SHP77 treated with DMSO at 0.1 percent for 48 hours (cell line): ENCODE measurements at regions not wholly inside any gene's neighbourhood (a gene's known extent, or its start where the extent isn't known, plus 50 kb on each side); places are given as distances from the start of the nearest gene placed in this dataset.
"Not testable (repeated sequence)": the region's sequence is repeated elsewhere in the genome, so short reads cannot be mapped to it uniquely, and the experiment has no call there.

Experiments
- DNase-seq: peaks from one replicate; lab custom pipeline; 2025; lab: John Stamatoyannopoulos, UW

DNA sequence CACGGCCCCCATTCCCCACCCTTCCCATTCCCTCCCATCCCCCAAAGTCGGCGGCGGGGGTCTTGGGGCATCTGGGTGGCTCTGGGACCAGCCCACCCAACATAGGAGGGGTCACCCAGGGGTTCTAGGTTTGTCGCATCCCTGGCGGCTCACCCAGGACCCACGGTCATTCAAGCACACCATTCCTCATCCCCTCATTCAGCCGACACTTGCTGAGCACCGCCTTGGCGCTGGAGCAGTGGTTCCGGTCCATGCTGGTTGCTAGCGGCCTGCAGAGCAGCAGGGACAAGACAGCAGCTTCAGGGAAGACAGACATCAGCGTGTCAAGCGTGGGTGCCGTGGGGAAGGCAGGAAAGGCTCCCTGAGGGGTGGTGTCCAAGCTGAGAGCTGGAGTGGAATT, 50.5 kb upstream of the OTOS start:
- DNase-seq = no peak

GRCh38 chr2:240192661-240193060, 52.2 kb upstream of the OTOS start:
- DNase-seq = no peak

GRCh38 chr2:240194341-240194762, 53.9 kb upstream of the OTOS start:
- DNase-seq = not testable (repeated sequence)

- DNase-seq = no peak
These were observed 54.9 kb upstream of the OTOS start for GRCh38 chr2:240195316-240195861.

- no peak for DNase-seq
These were observed 56.4 kb upstream of the OTOS start for GRCh38 chr2:240196716-240197461.

- no peak for DNase-seq
These were observed 57.1 kb upstream of the OTOS start for GRCh38 chr2:240197462-240198139.

GRCh38 chr2:240198226-240198625, 57.8 kb upstream of the OTOS start:
- no peak for DNase-seq

DNA sequence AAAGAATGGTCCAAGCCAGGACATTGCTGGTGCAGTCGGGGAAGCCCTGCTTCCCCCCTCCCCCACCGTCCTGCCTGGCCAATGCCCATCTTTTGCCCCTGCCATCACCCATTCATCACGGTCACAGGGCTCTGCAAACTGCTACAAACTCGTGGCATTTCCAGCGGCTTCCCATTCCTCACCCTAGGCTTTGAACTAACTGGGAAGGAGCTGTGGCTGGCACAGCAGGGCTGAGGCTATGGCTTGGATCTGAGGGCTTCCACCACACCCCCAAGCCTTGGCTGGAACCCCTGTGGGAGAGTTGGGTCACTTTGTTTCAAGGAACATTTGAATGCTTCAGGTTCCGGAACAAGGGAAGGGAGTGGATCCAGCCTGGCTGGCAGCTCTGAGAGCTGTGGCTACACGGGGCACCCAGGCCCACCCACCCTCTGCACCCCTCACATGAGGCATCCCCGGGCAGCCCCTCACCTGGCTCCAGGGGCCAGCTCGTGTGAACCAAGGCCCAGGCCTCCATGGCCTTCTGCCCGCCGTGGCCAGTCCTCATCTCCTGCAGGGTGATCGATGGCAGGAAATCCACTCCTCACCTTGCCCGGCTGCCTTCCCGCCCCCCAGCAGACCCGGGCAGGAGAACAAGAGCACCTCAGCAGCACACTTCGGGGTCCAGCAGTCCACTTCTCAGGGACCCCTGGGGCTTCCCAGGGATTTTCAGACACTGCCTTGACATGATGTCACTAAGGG, 58.8 kb upstream of the OTOS start:
- DNase-seq = no peak

- no peak for DNase-seq
These were observed 60.0 kb upstream of the OTOS start for GRCh38 chr2:240200230-240201051.

DNA sequence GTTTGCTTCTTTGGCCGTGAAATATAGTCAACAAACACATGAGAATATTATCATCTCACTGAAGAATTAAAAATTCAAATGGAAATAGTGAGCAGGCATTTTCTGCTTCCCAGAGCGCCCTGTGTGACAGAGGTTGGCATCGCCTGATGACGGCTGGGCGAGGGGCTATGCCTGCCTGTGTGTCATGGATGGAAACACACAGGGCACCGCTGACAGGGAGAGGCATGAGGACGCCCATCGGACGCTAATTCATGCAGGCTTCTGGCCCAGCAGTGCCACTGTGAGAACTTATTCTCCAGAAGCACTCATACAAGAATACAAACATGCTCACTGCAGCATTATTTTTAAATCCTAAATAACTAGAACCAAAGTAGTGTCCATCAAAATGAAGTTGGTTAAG, 61.4 kb upstream of the OTOS start:
- no peak for DNase-seq

- DNase-seq = no peak
These were observed 62.1 kb upstream of the OTOS start for GRCh38 chr2:240202586-240202985.

GRCh38 chr2:240203031-240203787, 62.8 kb upstream of the OTOS start:
- no peak for DNase-seq

GRCh38 chr2:240203788-240204270, 63.4 kb upstream of the OTOS start:
- DNase-seq = no peak

- DNase-seq = no peak
These were observed 64.2 kb upstream of the OTOS start for GRCh38 chr2:240204431-240205276.

DNA sequence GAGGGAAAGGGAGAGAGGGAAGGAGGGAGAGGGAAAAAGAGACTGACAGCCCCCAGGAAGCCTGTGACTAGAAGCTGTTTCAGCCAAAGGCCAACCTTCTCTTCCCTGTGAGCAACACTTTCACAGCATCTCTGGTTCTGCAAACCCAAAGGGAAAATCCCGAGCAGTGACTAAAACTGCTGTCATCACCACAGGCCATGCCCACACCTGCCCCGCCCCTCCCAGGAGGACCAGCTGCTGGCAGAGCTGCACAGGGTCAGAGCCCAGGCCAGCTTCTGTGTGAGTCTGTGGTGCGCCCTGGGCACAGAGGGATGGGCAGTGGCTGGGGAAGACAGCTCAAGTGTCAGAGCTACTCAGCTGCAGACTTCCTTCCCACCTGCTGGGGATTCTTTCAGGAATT, 64.9 kb upstream of the OTOS start:
- DNase-seq = no peak

DNA sequence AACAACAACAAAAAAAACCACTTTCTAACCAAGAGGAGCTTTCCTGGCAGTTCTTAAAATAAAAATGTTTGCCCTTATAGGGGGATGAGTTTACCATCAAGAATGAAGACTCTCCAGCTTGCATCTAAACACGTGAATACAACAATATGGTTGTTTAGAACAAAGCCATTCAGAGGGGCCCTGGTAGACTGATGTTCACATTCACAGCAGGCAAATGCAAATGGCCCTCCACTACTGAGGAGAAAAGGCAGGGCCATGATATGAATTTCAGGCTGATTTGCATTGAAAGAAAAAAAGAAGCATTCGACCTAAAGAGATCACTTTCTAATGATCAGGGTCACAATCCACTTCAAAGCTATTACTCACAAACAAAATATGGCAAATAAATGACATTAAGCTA, 65.3 kb upstream of the OTOS start:
- DNase-seq = no peak

DNA sequence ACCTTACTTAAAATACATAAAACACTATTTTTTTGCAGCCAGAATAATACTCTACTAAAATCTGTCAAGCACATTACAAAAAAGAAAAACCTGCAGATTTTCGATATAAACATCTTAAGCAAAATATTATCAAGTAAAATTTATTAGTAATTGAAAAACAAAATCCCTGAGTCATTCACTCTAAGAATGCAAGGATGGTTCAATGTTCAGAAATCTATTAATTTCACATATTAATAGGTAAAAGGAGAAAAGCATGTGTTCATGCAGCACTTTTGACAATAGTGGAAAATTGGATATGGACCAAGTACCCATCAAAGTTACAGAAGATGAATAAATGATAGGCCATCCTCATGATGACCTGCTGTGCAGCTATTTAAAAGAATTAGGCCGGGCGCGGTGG, 66.2 kb upstream of the OTOS start:
- no peak for DNase-seq

DNA sequence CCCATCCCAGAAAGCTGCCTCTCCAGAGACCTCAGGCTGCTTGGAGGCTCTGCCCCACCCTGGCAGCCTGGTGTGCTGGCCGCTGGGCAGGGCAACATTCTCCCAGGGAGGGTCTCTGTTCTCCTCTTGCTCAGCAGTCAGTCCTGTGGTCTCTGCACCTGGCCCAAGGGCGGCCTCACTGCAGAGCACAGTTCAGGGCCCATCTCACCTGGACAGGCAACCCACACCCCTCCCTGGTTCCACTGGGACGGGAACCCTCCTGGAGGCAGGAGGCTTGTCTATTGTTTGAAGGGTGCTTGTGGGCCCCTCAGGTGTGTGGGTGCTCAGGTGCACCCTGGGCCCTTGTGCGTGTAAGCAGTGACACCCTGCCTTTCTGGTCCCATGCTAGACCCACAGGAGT, 67.2 kb upstream of the OTOS start:
- no peak for DNase-seq

GRCh38 chr2:240208096-240208495, 67.6 kb upstream of the OTOS start:
- no peak for DNase-seq

DNA sequence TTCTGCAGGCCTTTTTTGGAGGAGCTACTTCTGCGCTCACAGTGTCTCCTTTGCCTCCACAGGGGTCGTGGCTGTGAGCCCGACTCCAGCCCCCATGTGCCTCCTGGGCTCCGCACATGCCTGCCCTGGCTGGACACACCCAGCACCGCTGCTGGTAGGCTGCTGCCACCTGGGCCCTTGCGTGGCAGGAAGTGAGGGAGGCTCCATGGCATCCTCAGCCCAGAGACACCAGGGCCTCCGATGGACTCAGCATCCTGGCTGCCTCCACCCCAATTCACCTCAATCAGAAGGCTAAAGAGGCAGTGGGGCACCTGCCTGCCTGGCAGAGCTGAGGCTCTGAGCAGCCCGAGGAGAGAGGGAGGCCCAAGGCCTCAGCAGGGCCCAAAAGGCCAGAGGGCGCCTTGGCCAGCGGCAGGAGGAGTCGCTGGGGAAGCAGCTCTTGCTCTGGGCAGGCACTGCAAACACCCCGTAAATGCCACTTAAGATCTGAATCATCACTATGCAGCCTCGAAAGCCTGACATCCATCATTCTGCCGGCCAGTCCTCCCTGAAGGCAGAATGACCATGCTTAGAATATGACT, 68.3 kb upstream of the OTOS start:
- no peak for DNase-seq
